ENCODE measurements at regions not wholly inside any gene's neighbourhood (a gene's known extent, or its start where the extent isn't known, plus 50 kb on each side); places are given as distances from the start of the nearest gene placed in this dataset.
"Not testable (repeated sequence)": the region's sequence is repeated elsewhere in the genome, so short reads cannot be mapped to it uniquely, and the experiment has no call there.

GRCh38 chr16:8110572-8111514 is 479.5 kb downstream of the TMEM114 start:
- no peak for DNase-seq (ENCODE audit: low spot score)

DNA sequence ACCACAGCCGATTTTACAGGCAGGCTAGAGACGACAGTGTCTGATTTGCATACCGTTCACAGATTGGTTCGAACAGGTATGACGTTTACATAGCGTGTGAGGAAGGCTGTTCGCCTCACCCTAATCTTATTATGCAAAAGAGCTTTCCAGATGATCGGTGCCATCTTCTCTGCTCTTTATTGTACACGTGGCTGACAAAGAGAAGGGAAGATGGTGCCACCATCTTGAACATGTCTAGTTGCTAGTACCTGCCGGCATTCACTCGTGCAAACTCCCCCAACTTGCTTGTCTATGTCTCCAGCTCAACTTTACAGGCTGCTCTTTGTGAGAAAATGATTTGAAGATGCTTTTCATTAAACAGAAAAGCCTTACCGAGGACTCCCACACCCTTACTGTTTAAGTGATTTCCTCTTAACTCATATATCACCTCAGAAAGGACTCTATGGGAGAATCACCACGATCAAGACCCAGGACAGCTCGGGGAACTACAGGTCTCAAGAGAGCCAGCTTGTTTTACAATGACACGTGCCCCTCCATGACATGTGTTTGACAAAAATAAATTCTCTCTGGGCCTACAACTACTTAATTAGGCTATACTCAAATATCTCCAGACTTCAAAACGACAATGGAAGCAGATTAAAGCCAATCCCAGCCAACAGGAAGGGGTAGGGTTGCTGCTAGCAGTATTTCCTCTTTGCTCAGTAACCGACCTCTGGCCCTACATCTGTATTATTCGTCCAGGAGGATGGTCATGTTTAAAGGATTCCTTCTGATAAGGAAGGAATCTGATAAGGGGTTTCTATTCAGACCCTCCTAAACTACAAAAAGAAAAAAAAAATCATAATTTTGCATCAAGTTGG is 480.6 kb downstream of the TMEM114 start:
- no peak for DNase-seq (ENCODE audit: low spot score)

DNA sequence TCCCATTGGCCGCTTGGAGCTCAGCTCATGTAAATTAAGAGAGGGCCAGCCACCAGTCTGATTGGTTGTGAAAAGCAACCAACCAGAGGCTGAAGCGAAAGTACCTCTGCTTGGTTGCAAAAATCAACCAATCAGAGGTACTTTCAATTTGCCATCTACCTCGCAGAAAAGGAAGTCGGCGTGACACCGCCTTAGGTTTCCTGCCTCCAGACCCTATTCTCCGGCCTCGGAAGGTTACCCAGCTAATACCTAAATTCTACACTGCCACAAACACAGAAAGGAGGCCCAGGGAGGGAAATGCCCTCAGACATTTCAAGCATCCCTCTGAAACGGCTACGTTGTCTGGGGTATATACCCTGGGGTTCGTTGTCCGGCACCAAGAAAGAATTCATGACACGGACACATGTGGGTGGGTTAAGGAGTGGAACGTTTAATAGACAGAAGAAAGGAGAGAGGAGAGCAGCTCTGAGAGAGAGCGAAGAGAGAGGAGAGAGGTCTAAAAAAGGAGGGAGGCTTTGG is 481.3 kb downstream of the TMEM114 start:
- DNase-seq (ENCODE audit: low spot score): no peak

- DNase-seq (ENCODE audit: low spot score): no peak
Measured at GRCh38 chr16:8107296-8107695, 483.0 kb downstream of the TMEM114 start.

DNA sequence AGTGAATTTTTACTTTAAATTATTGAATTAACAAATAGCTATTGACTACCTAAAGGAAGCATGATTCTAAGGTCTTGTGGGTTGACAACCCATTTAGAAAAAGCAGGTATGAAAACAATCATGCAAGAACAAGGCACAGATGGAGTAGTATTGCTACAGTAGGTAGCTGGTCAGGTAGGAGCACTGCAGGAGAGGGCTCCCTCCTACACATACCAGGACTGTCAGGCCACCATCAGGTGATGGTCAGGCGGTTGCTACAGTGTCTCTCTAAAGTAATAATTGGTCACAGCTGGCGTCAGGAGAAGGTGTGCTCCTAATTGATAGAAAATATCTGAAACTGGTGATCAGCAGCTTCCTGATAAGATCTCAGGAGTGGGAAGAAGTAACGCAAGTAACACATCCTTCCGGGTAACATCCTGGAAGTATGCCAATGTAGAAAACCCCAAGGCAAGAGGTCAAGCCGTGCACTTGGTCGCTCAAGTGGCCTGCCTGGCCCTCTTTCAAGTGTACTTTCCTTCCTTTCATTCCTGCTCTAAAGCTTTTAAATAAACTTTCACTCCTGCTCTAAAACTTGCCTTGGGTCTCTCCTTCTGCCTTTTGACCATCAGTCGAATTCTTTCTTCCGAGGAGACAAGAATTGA is 486.5 kb downstream of the TMEM114 start:
- DNase-seq (ENCODE audit: low spot score): no peak

GRCh38 chr16:8099586-8099985 is 490.7 kb downstream of the TMEM114 start:
- DNase-seq (ENCODE audit: low spot score): no peak

GRCh38 chr16:8098947-8099512 is 491.3 kb downstream of the TMEM114 start:
- DNase-seq (ENCODE audit: low spot score): no peak

DNA sequence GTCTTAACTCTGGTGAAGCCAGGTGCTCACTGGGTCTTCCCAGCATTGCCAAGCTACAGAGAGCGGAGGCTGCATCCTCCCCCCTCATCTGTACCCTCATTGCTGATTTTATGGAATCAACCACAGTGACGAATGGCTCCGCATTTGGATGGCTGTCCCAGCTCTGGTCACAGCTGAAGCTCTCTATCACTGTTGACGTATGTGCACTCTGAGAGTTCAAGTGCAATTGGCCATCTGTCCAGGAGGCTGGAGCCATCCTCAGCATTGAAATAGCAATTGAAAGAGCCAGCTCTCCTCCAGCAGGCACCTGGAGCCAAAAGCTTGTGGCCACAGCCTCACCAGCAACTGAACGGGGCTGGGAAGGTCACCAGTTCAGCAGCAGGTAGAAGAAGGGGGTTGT is 494.1 kb downstream of the TMEM114 start:
- no peak for DNase-seq (ENCODE audit: low spot score)

DNA sequence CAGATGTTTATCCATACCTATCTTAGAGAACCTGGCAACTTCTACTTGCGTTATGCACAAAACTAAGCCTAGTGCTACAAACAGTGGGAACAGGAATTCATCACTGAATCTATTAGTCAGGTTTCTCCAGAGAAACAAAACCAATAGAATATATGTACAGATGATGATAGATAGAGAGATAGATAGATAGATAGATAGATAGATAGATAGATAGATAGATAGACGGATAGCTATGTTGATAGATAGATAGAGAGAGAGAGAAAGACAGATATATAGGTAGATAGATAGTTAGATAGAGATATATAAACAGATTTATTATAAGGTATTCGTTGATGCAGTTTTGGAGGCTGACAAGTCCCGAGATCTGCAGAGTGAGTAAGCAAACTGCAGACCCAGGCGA is 495.6 kb downstream of the TMEM114 start:
- no peak for DNase-seq (ENCODE audit: low spot score)

- no peak for DNase-seq (ENCODE audit: low spot score)
Measured at GRCh38 chr16:8088820-8089338, 501.4 kb downstream of the TMEM114 start.

DNA sequence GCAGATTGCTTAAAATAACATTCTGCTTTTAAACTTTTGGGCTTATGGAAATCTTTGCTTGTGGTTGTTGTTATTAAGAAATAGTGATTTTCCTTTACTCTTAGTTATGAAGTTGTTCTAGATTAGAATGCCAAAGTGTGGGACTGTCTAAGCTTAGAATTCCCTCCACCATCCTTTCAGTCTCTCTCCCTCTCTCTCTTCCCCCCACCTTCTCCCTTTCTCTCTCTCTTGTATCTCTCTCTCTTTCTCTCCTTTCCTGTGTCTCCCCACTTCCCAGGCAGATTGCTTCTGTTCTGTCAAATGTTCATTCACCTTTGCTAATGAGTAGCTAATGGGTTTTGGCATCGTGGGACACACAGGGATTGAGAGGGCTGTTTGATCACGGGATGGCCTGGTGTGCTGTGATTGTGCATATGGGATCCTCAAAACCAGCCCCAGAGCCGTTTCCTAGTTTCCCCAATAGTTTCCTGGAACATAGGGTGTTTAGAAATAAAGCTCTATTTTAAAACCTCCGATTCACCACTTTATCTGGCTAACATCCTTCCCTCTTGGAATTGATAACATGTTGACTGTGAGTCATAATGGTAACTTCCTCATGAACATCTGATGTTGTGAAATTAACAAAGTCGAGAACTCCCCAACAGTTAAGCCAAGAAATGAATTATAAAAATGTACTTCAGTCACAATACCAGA is 502.6 kb downstream of the TMEM114 start:
- DNase-seq (ENCODE audit: low spot score): no peak

GRCh38 chr16:8087146-8087545 is 503.2 kb downstream of the TMEM114 start:
- no peak for DNase-seq (ENCODE audit: low spot score)

GRCh38 chr16:8084882-8085281 is 505.4 kb downstream of the TMEM114 start:
- no peak for DNase-seq (ENCODE audit: low spot score)

- no peak for DNase-seq (ENCODE audit: low spot score)
Measured at GRCh38 chr16:8084302-8084701, 506.0 kb downstream of the TMEM114 start.

DNA sequence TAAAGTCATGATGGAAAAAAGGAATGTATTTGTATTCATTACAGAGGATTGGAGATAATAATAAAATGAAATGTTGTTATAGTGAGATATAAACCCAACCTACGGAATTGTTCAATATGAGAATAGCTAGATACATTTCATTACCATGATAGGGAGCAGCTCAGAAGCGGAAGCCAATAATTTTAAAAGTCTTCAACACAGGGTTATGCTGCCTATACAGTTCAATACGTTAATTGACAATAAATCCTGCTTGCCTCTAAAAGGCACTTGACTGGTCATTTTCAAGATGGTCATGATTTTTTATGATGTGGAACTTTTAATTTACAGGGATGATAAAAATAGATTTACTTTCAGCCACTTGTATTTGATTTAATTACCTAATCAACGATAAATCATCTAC is 506.8 kb downstream of the TMEM114 start:
- no peak for DNase-seq (ENCODE audit: low spot score)

DNA sequence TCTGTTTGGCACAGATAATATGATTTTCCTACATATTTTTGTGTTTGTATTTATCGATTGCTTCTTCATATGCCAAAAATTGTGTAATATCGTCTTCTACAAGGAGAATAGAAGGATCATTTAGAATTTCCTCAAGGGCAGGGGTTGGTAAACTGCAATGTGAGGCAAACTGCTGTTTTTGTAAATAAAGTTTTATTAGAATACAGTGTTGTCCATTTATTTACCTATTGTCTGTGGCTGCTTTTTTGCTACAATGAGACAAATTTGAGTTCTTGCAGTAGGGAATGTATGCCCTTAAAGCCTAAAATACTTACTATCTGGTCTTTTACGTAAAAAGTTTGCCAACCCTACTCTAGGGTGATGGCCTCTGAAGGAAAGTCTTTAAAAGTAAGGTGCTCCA is 509.5 kb downstream of the TMEM114 start:
- no peak for DNase-seq (ENCODE audit: low spot score)

GRCh38 chr16:8075271-8075670 is 515.0 kb downstream of the TMEM114 start:
- DNase-seq (ENCODE audit: low spot score): no peak

GRCh38 chr16:8070506-8070905 is 519.8 kb downstream of the TMEM114 start:
- DNase-seq (ENCODE audit: low spot score): peak; percentile 2

DNA sequence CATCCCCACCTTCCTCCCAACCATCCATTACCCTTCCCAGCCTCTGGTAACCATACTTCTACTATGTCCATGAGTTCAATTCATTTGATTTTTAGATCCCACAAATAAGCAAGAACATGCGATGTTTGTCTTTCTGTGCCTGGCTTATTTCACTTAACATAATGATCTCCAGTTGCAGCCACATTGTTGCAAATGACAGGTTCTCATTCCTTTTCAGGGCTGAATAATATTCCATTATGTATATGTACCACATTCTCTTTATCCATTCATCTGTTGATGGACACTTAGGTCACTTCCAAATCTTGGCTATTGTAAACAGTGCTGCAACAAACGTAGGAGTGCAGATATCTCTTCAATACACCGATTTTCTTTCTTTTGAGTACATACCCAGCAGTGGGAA is 522.1 kb downstream of the TMEM114 start:
- DNase-seq (ENCODE audit: low spot score): not testable (repeated sequence)

DNA sequence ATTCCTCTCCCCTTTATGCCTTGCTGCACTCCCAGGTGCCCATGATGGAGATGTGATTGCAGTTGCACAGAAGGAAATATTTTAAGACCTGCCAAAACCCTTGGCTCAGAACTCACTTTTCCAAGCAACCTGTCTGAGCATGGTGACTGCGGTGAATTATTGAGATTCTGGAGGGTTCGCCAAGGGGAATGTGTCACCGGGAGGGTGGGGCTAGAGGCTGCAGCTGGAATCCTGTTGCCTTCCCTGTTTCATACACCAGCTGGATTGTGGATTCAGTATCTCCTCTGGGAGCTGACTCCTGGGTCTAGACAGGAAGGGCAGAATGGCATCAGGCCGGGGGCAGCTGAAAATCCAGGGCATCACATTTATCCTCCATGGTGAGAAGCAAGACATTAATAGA is 527.2 kb downstream of the TMEM114 start:
- DNase-seq (ENCODE audit: low spot score): no peak

GRCh38 chr16:8062677-8063076 is 527.6 kb downstream of the TMEM114 start:
- no peak for DNase-seq (ENCODE audit: low spot score)
